Suppressor macrophage treated with lipopolysaccharide for 4 hours (primary cell): ENCODE measurements at regions not wholly inside any gene's neighbourhood (a gene's known extent, or its start where the extent isn't known, plus 50 kb on each side); places are given as distances from the start of the nearest gene placed in this dataset.

ENCODE experiments used
- DNase-seq: peaks from one replicate; pipeline ENCODE4 v3.0.0-alpha.2; 2020

GRCh38 chr7:16051561-16052255 lies 365.2 kb upstream of the MEOX2 start:
- no peak for DNase-seq

- no peak for DNase-seq
These were observed 359.6 kb upstream of the MEOX2 start for GRCh38 chr7:16046041-16046440.

GRCh38 chr7:16045296-16045695 lies 358.8 kb upstream of the MEOX2 start:
- no peak for DNase-seq

- no peak for DNase-seq
These were observed 358.2 kb upstream of the MEOX2 start for GRCh38 chr7:16044645-16045044.

- DNase-seq, result peak; percentile 39
These were observed 353.9 kb upstream of the MEOX2 start for GRCh38 chr7:16040346-16040745.

GRCh38 chr7:16038906-16039305 lies 352.4 kb upstream of the MEOX2 start:
- no peak for DNase-seq

- DNase-seq, result no peak
These were observed 348.9 kb upstream of the MEOX2 start for GRCh38 chr7:16035392-16035791.

GRCh38 chr7:16034866-16035265 lies 348.4 kb upstream of the MEOX2 start:
- no peak for DNase-seq

GRCh38 chr7:16034353-16034752 lies 347.9 kb upstream of the MEOX2 start:
- DNase-seq, result no peak

GRCh38 chr7:16033233-16033632 lies 346.8 kb upstream of the MEOX2 start:
- no peak for DNase-seq

GRCh38 chr7:16028636-16029035 lies 342.2 kb upstream of the MEOX2 start:
- DNase-seq, result no peak

GRCh38 chr7:16028103-16028502 lies 341.6 kb upstream of the MEOX2 start:
- DNase-seq, result no peak

GRCh38 chr7:16027396-16027795 lies 340.9 kb upstream of the MEOX2 start:
- DNase-seq, result no peak

GRCh38 chr7:16026253-16027020 lies 340.0 kb upstream of the MEOX2 start:
- no peak for DNase-seq

- no peak for DNase-seq
These were observed 339.2 kb upstream of the MEOX2 start for GRCh38 chr7:16025696-16026095.

GRCh38 chr7:16023503-16023902 lies 337.0 kb upstream of the MEOX2 start:
- DNase-seq, result no peak

- no peak for DNase-seq
These were observed 336.6 kb upstream of the MEOX2 start for GRCh38 chr7:16023046-16023445.

GRCh38 chr7:16021851-16022250 lies 335.4 kb upstream of the MEOX2 start:
- DNase-seq, result no peak

GRCh38 chr7:16015981-16016380 lies 329.5 kb upstream of the MEOX2 start:
- no peak for DNase-seq

- no peak for DNase-seq
These were observed 327.5 kb upstream of the MEOX2 start for GRCh38 chr7:16014031-16014430.

GRCh38 chr7:16007911-16008310 lies 321.4 kb upstream of the MEOX2 start:
- DNase-seq, result no peak

- no peak for DNase-seq
These were observed 318.2 kb upstream of the MEOX2 start for GRCh38 chr7:16004702-16005101.

- DNase-seq, result no peak
These were observed 315.0 kb upstream of the MEOX2 start for GRCh38 chr7:16001477-16001876.

- no peak for DNase-seq
These were observed 312.1 kb upstream of the MEOX2 start for GRCh38 chr7:15998617-15999016.

- DNase-seq, result no peak
These were observed 308.5 kb upstream of the MEOX2 start for GRCh38 chr7:15995027-15995426.
